ENCODE measurements at regions not wholly inside any gene's neighbourhood (a gene's known extent, or its start where the extent isn't known, plus 50 kb on each side); places are given as distances from the start of the nearest gene placed in this dataset.
A peak's percentile ranks its signal among the peaks of the same experiment; 100 is the strongest.
"Not testable (repeated sequence)": the region's sequence is repeated elsewhere in the genome, so short reads cannot be mapped to it uniquely, and the experiment has no call there.

- not testable (repeated sequence) for H3K4me3 ChIP-seq (replicated peaks; ENCODE audit: low read depth, low read length); DNase-seq (ENCODE audit: extremely low read depth, low read depth)
Measured at GRCh38 chr4:52157071-52157470, 106.0 kb downstream of the SPATA18 start.

- no peak overlapping the region for H3K4me3 ChIP-seq (replicated peaks; ENCODE audit: low read depth, low read length)
- no peak for TF ChIP-seq CTCF (IDR thresholded peaks at IDR 0.05; ENCODE audit: low read depth, low read length, missing control alignments)
- DNase-seq (ENCODE audit: extremely low read depth, low read depth) = no peak
Measured at GRCh38 chr4:52157641-52158316, 106.7 kb downstream of the SPATA18 start.

- H3K4me3 ChIP-seq (replicated peaks; ENCODE audit: low read depth, low read length) = no peak overlapping the region
- TF ChIP-seq CTCF (IDR thresholded peaks at IDR 0.05; ENCODE audit: low read depth, low read length, missing control alignments) = no peak
- no peak for DNase-seq (ENCODE audit: extremely low read depth, low read depth)
Measured at GRCh38 chr4:52160859-52161258, 109.8 kb downstream of the SPATA18 start.

- TF ChIP-seq CTCF (IDR thresholded peaks at IDR 0.05; ENCODE audit: low read depth, low read length, missing control alignments) = no peak
- no peak overlapping the region for H3K4me3 ChIP-seq (replicated peaks; ENCODE audit: low read depth, low read length)
Measured at GRCh38 chr4:52164116-52164515, 113.0 kb downstream of the SPATA18 start.

GRCh38 chr4:52172166-52172565 is 121.1 kb downstream of the SPATA18 start:
- peak; percentile 26 for TF ChIP-seq CTCF (IDR thresholded peaks at IDR 0.05; ENCODE audit: low read depth, low read length, missing control alignments)
- H3K4me3 ChIP-seq (replicated peaks; ENCODE audit: low read depth, low read length) = no peak overlapping the region
- DNase-seq (ENCODE audit: extremely low read depth, low read depth) = no peak

More at GRCh38 chr4:52164116-52164515, 113.0 kb downstream of the SPATA18 start:
- no peak for DNase-seq (ENCODE audit: extremely low read depth, low read depth)

- TF ChIP-seq CTCF (IDR thresholded peaks at IDR 0.05; ENCODE audit: low read depth, low read length, missing control alignments) = no peak
- DNase-seq (ENCODE audit: extremely low read depth, low read depth) = peak; percentile 62
- H3K4me3 ChIP-seq (replicated peaks; ENCODE audit: low read depth, low read length) = no peak overlapping the region
Measured at GRCh38 chr4:52173470-52174045, 122.5 kb downstream of the SPATA18 start.

GRCh38 chr4:52187603-52188002 is 136.5 kb downstream of the SPATA18 start:
- TF ChIP-seq CTCF (IDR thresholded peaks at IDR 0.05; ENCODE audit: low read depth, low read length, missing control alignments) = no peak
- H3K4me3 ChIP-seq (replicated peaks; ENCODE audit: low read depth, low read length) = no peak overlapping the region
- no peak for DNase-seq (ENCODE audit: extremely low read depth, low read depth)

Data from HFF-Myc (cell line).